ENCODE measurements at regions not wholly inside any gene's neighbourhood (a gene's known extent, or its start where the extent isn't known, plus 50 kb on each side); places are given as distances from the start of the nearest gene placed in this dataset.

- TF ChIP-seq JUND (IDR thresholded peaks at IDR 0.05): no peak
- H3K4me1 ChIP-seq (ENCODE audit: control insufficient read depth in 1 of 2, insufficient read depth in 2 of 2, low read depth in 1 of 2, low read length in 1 of 2): no peaks in the 10 kb centered on the region; a peak in 1 of 4 replicates
- DNase-seq: no peak
- H4K20me1 ChIP-seq (ENCODE audit: insufficient read depth): no peaks in the 10 kb centered on the region
- H3K79me2 ChIP-seq (ENCODE audit: insufficient read depth): no peaks in the 10 kb centered on the region
- no peaks in the 10 kb centered on the region for H3K9me3 ChIP-seq
- H3K27ac ChIP-seq (ENCODE audit: low read depth in 2 of 2, low read length in 1 of 2): no peak overlapping the region
- no peak overlapping the region for H3K4me2 ChIP-seq
- POLR2A ChIA-PET: interaction anchor here (0.6 kb wide), 1 partner anchor 206 kb away, joined by 3 read pairs; no protein-coding TSS in a partner anchor
- whole genome bisulfite sequencing (ENCODE audit: low lambda C conversion rate): 76% methylated on average over 4 of the region's 4 CpGs
- no peaks in the 10 kb centered on the region for H3K9me2 ChIP-seq
- H3K36me3 ChIP-seq (replicated peaks in 1 of 2; ENCODE audit: control insufficient read depth in 1 of 2, insufficient read depth in 2 of 2, low read length in 1 of 2): no peaks in the 10 kb centered on the region
- no peaks in the 10 kb centered on the region for H3K27me3 ChIP-seq (ENCODE audit: insufficient read depth)
- CTCF ChIA-PET: no interaction called here
- H3K4me3 ChIP-seq (ENCODE audit: low read depth in 2 of 2, low read length in 1 of 2): no peak overlapping the region
- no peaks in the 10 kb centered on the region for H3F3A ChIP-seq (replicated peaks; ENCODE audit: insufficient read depth)
- H3K9ac ChIP-seq: no peak overlapping the region
- no peak overlapping the region for H2AFZ ChIP-seq (ENCODE audit: low read depth)
These were observed 361.0 kb upstream of the IL12A start for GRCh38 chr3:159627634-159628033.

GRCh38 chr3:159629329-159630084 lies 359.1 kb upstream of the IL12A start:
- H2AFZ ChIP-seq (ENCODE audit: low read depth): peak overlapping the region; percentile 1; the same call in 1 of the 2 replicates
- no peaks in the 10 kb centered on the region for H3K27me3 ChIP-seq (ENCODE audit: insufficient read depth)
- H3K9me2 ChIP-seq: no peaks in the 10 kb centered on the region
- POLR2A ChIA-PET: no interaction called here
- peaks cover 7% of the 10 kb centered on the region for H3F3A ChIP-seq (replicated peaks; ENCODE audit: insufficient read depth)
- no peak overlapping the region for H3K4me2 ChIP-seq
- H3K36me3 ChIP-seq (replicated peaks in 1 of 2; ENCODE audit: control insufficient read depth in 1 of 2, insufficient read depth in 2 of 2, low read length in 1 of 2): no peaks in the 10 kb centered on the region
- no peaks in the 10 kb centered on the region for H3K9me3 ChIP-seq
- no peak for DNase-seq
- H3K27ac ChIP-seq (ENCODE audit: low read depth in 2 of 2, low read length in 1 of 2): no peak overlapping the region
- no peak overlapping the region for H3K4me3 ChIP-seq (ENCODE audit: low read depth in 2 of 2, low read length in 1 of 2)
- WGBS (ENCODE audit: low lambda C conversion rate): 100% methylated on average over 1 of the region's 1 CpG
- H3K9ac ChIP-seq: no peak overlapping the region
- H4K20me1 ChIP-seq (ENCODE audit: insufficient read depth): no peaks in the 10 kb centered on the region
- H3K79me2 ChIP-seq (ENCODE audit: insufficient read depth): no peaks in the 10 kb centered on the region
- 0 out of 4 replicates have a peak, but pooled peaks cover 0 to 6% of the 10 kb centered on the region in 2 experiments for H3K4me1 ChIP-seq (ENCODE audit: control insufficient read depth in 1 of 2, insufficient read depth in 2 of 2, low read depth in 1 of 2, low read length in 1 of 2)
- CTCF ChIA-PET: no interaction called here
- TF ChIP-seq USF2 (IDR thresholded peaks at IDR 0.05; ENCODE audit: borderline replicate concordance, low read depth, low read length) (no peak), RXRA (IDR thresholded peaks at IDR 0.05; ENCODE audit: borderline replicate concordance, low read depth) (no peak), IRF3 (IDR thresholded peaks at IDR 0.05; ENCODE audit: low read depth, low read length) (no peak), NRF1 (IDR thresholded peaks at IDR 0.05; ENCODE audit: low read depth, low read length) (no peak), GABPA (IDR thresholded peaks at IDR 0.05; ENCODE audit: low read depth) (no peak), MXI1 (IDR thresholded peaks at IDR 0.05; ENCODE audit: low read depth, low read length) (no peak), USF1 (IDR thresholded peaks at IDR 0.05; ENCODE audit: borderline replicate concordance, low read depth) (no peak), RFX5 (IDR thresholded peaks at IDR 0.05; ENCODE audit: low read length) (no peak), JUND (IDR thresholded peaks at IDR 0.05) (no peak), CHD2 (IDR thresholded peaks at IDR 0.05; ENCODE audit: low read length, partially characterized antibody) (no peak), POLR2AphosphoS5 (IDR thresholded peaks at IDR 0.05; ENCODE audit: low read depth, low read length) (no peak), CTCF (IDR thresholded peaks at IDR 0.05) (no peak), SMC3 (IDR thresholded peaks at IDR 0.05; ENCODE audit: low read depth, low read length) (no peak), EP300 (IDR thresholded peaks at IDR 0.05; ENCODE audit: borderline replicate concordance in 1 of 2, low read depth in 1 of 2, low read length in 1 of 2) (no peak), SIN3A (IDR thresholded peaks at IDR 0.05; ENCODE audit: borderline replicate concordance, low read depth, low read length) (no peak), NFIC (IDR thresholded peaks at IDR 0.05; ENCODE audit: borderline replicate concordance) (no peak), EZH2phosphoT487 (IDR thresholded peaks at IDR 0.05; ENCODE audit: borderline replicate concordance, low read depth) (no peak), PBX3 (IDR thresholded peaks at IDR 0.05) (no peak), ZBTB33 (IDR thresholded peaks at IDR 0.05; ENCODE audit: borderline replicate concordance, low read depth) (no peak)
